ENCODE measurements at regions not wholly inside any gene's neighbourhood (a gene's known extent, or its start where the extent isn't known, plus 50 kb on each side); places are given as distances from the start of the nearest gene placed in this dataset.
"Not testable (repeated sequence)": the region's sequence is repeated elsewhere in the genome, so short reads cannot be mapped to it uniquely, and the experiment has no call there.

GRCh38 chr17:70716551-70716950, 547.2 kb downstream of the KCNJ2 start:
- H3K27ac Mint-ChIP-seq (ENCODE audit: unreplicated experiment), result no peak overlapping the region
- H3K4me3 Mint-ChIP-seq (ENCODE audit: low read depth, unreplicated experiment), result no peak overlapping the region
- intact Hi-C loops (cut with micrococcal nuclease; ENCODE audit: unreplicated experiment), result no loop called here
- H3K36me3 Mint-ChIP-seq (ENCODE audit: insufficient read depth, unreplicated experiment), result no peaks in the 10 kb centered on the region
- BruUV-seq (replicated peaks), result no TSS peak
- H3K27me3 Mint-ChIP-seq (ENCODE audit: unreplicated experiment), result no peaks in the 10 kb centered on the region
- no peak for TF ChIP-seq CTCF (IDR thresholded peaks at IDR 0.05; ENCODE audit: unreplicated experiment)
- DNase-seq, result no peak
- CTCF ChIA-PET, result no interaction called here
- no peaks in the 10 kb centered on the region for H3K4me1 Mint-ChIP-seq (ENCODE audit: low read depth, unreplicated experiment)
- H3K9me3 Mint-ChIP-seq (ENCODE audit: low read depth, unreplicated experiment), result no peaks in the 10 kb centered on the region

GRCh38 chr17:70717042-70717441, 547.7 kb downstream of the KCNJ2 start:
- Mint-ChIP-seq H3K4me1 (ENCODE audit: low read depth, unreplicated experiment) (no peaks in the 10 kb centered on the region), H3K4me3 (ENCODE audit: low read depth, unreplicated experiment) (no peak overlapping the region), H3K27me3 (ENCODE audit: unreplicated experiment) (no peaks in the 10 kb centered on the region), H3K36me3 (ENCODE audit: insufficient read depth, unreplicated experiment) (no peaks in the 10 kb centered on the region), H3K27ac (ENCODE audit: unreplicated experiment) (no peak overlapping the region), H3K9me3 (ENCODE audit: low read depth, unreplicated experiment) (no peaks in the 10 kb centered on the region)
- intact Hi-C loops (cut with micrococcal nuclease; ENCODE audit: unreplicated experiment), result no loop called here
- CTCF ChIA-PET, result no interaction called here
- TF ChIP-seq CTCF (IDR thresholded peaks at IDR 0.05; ENCODE audit: unreplicated experiment), result no peak
- DNase-seq, result no peak
- no TSS peak for BruUV-seq (replicated peaks)

GRCh38 chr17:70736375-70736957, 567.1 kb downstream of the KCNJ2 start:
- H3K27ac Mint-ChIP-seq (ENCODE audit: unreplicated experiment), result no peak overlapping the region
- no peak for TF ChIP-seq CTCF (IDR thresholded peaks at IDR 0.05; ENCODE audit: unreplicated experiment)
- intact Hi-C loops (cut with micrococcal nuclease; ENCODE audit: unreplicated experiment), result no loop called here
- H3K36me3 Mint-ChIP-seq (ENCODE audit: insufficient read depth, unreplicated experiment), result no peaks in the 10 kb centered on the region
- BruUV-seq (replicated peaks), result no TSS peak
- CTCF ChIA-PET, result no interaction called here
- no peaks in the 10 kb centered on the region for H3K9me3 Mint-ChIP-seq (ENCODE audit: low read depth, unreplicated experiment)
- H3K27me3 Mint-ChIP-seq (ENCODE audit: unreplicated experiment), result peaks cover 10% of the 10 kb centered on the region
- no peaks in the 10 kb centered on the region for H3K4me1 Mint-ChIP-seq (ENCODE audit: low read depth, unreplicated experiment)
- no peak for DNase-seq
- no peak overlapping the region for H3K4me3 Mint-ChIP-seq (ENCODE audit: low read depth, unreplicated experiment)

- Mint-ChIP-seq H3K4me3 (ENCODE audit: low read depth, unreplicated experiment) (no peak overlapping the region), H3K27ac (ENCODE audit: unreplicated experiment) (no peak overlapping the region), H3K4me1 (ENCODE audit: low read depth, unreplicated experiment) (no peaks in the 10 kb centered on the region), H3K27me3 (ENCODE audit: unreplicated experiment) (no peaks in the 10 kb centered on the region), H3K9me3 (ENCODE audit: low read depth, unreplicated experiment) (no peaks in the 10 kb centered on the region), H3K36me3 (ENCODE audit: insufficient read depth, unreplicated experiment) (no peaks in the 10 kb centered on the region)
- TF ChIP-seq CTCF (IDR thresholded peaks at IDR 0.05; ENCODE audit: unreplicated experiment), result no peak
- no peak for DNase-seq
- intact Hi-C loops (cut with micrococcal nuclease; ENCODE audit: unreplicated experiment), result no loop called here
- CTCF ChIA-PET, result no interaction called here
- no TSS peak for BruUV-seq (replicated peaks)
Observed at GRCh38 chr17:70739065-70739464, 569.7 kb downstream of the KCNJ2 start.

- H3K27ac Mint-ChIP-seq (ENCODE audit: unreplicated experiment); H3K4me3 Mint-ChIP-seq (ENCODE audit: low read depth, unreplicated experiment); DNase-seq; BruUV-seq (replicated peaks); intact Hi-C loops (cut with micrococcal nuclease; ENCODE audit: unreplicated experiment); H3K36me3 Mint-ChIP-seq (ENCODE audit: insufficient read depth, unreplicated experiment); H3K9me3 Mint-ChIP-seq (ENCODE audit: low read depth, unreplicated experiment); H3K27me3 Mint-ChIP-seq (ENCODE audit: unreplicated experiment); H3K4me1 Mint-ChIP-seq (ENCODE audit: low read depth, unreplicated experiment): not testable (repeated sequence)
- CTCF ChIA-PET, result interaction anchor here (1.1 kb wide), 1 partner anchor 91 kb away, joined by 8 read pairs; no protein-coding TSS in a partner anchor
Observed at GRCh38 chr17:70746574-70746973, 577.2 kb downstream of the KCNJ2 start.
